ENCODE measurements at regions not wholly inside any gene's neighbourhood (a gene's known extent, or its start where the extent isn't known, plus 50 kb on each side); places are given as distances from the start of the nearest gene placed in this dataset.
"Not testable (repeated sequence)": the region's sequence is repeated elsewhere in the genome, so short reads cannot be mapped to it uniquely, and the experiment has no call there.

DNA sequence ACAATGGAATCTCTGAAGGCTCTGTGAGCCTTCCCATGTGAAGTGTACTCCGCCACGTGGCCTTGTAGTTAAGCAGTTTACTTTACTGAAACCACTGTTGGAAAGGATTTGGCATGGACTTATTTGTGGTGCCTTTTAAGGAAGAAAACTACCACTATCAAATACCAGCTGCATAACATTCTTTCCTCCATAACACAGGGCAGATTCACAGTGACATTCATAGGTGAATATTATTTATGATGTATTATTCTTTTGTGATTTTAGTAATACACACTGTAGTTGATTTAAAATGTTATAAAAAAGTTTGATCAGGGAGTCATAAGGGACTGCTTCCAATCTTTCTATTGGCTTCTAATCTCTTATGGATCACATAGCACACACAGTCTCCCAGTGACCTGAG, 192.5 kb upstream of the AGTR2 start (continued):
- TF ChIP-seq, protein P1, sequence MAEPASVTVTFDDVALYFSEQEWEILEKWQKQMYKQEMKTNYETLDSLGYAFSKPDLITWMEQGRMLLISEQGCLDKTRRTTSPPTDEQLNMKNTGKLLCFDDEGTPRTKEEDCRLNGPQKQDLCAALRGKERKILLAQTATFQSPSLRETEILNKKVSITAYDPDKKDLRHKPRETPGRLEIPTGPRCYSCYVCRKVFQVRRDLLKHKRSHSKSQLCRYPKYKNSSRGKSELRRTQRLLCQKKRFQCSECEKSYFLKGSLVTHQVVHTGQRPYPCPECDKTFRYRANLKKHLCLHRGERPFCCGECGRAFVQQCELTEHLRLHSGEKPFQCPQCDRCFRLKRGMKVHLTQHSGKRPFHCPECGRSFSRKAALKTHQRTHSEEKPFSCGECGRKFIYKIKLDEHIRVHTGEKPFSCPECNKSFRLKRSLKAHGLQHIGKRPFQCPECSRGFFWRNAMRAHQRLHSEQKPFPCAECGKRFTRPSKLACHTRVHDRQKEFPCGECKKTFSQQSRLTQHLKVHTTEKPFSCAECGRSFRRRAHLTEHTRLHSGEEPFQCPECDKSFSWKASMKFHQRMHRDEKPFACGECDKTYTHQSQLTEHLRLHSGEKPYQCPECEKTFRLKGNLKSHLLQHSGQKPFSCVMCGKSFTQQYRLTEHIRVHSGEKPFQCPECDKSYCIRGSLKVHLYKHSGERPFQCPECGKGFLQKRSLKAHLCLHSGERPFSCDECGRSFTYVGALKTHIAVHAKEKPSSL (CRISPR knock-in tag; conservative IDR thresholded peaks at IDR 0.05): no peak

DNA sequence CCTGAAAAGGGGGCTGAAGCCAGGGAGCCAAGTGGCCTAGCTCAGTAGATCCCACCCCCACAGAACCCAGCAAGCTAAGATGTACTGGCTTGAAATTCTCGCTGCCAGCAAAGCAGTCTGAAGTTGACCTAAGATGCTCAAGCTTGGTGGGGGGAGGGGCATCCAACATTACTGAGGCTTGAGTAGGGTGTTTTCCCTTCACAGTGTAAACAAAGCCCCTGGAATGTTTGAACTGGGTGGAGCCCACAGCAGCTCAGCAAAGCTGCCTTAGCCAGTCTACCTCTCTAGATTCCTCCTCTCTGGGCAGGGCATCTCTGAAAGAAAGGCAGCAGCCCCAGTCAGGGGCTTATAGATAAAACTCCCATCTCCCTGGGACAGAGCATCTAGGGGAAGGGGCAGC, 187.4 kb upstream of the AGTR2 start:
- H3K4me3 Mint-ChIP-seq; H3K4me1 Mint-ChIP-seq; POLR2A ChIA-PET; H3K27me3 Mint-ChIP-seq (ENCODE audit: low read depth); H3K36me3 Mint-ChIP-seq; H3K27ac Mint-ChIP-seq: not testable (repeated sequence)
- DNase-seq (ENCODE audit: low spot score) (peak; percentile 44), ATAC-seq (peak; percentile 89)
- peaks cover 33% of the 10 kb centered on the region for H3K9me3 Mint-ChIP-seq
- CTCF ChIA-PET: interaction anchor here (0.7 to 1.2 kb wide), 2 partner anchors 24 to 44 kb away, joined by 4 read pairs; no protein-coding TSS in a partner anchor

DNA sequence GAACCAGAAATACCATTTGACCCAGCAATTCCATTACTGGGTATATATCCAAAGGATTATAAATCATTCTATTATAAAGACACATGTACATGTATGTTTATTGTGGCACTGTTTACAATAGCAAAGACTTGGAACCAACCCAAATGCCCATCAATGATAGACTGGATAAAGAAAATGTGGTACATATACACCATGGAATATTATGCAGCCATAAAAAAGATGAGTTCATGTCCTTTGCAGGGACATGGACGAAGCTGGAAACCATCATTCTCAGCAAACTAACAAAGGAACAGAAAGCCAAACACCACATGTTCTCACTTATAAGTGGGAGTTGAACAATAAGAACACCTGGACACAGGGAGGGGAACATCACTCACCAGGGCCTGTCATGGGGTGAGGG, 183.1 kb upstream of the AGTR2 start:
- CTCF ChIA-PET; DNase-seq (ENCODE audit: low spot score); POLR2A ChIA-PET; ATAC-seq; H3K4me3 Mint-ChIP-seq; H3K36me3 Mint-ChIP-seq; H3K27ac Mint-ChIP-seq: not testable (repeated sequence)
- Mint-ChIP-seq H3K9me3 (peaks cover 28% of the 10 kb centered on the region), H3K4me1 (peaks cover 13% of the 10 kb centered on the region), H3K27me3 (ENCODE audit: low read depth) (peaks cover 13% of the 10 kb centered on the region)

GRCh38 chrX:115988825-115989224, 181.7 kb upstream of the AGTR2 start:
- no peak for TF ChIP-seq ZNF396 (CRISPR knock-in tag; IDR thresholded peaks at IDR 0.05; ENCODE audit: borderline replicate concordance)
- TF ChIP-seq, protein P1 (CRISPR knock-in tag; conservative IDR thresholded peaks at IDR 0.05): no peak
- TF ChIP-seq, protein P2, sequence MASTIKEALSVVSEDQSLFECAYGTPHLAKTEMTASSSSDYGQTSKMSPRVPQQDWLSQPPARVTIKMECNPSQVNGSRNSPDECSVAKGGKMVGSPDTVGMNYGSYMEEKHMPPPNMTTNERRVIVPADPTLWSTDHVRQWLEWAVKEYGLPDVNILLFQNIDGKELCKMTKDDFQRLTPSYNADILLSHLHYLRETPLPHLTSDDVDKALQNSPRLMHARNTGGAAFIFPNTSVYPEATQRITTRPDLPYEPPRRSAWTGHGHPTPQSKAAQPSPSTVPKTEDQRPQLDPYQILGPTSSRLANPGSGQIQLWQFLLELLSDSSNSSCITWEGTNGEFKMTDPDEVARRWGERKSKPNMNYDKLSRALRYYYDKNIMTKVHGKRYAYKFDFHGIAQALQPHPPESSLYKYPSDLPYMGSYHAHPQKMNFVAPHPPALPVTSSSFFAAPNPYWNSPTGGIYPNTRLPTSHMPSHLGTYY (CRISPR knock-in tag; IDR thresholded peaks at IDR 0.05): no peak
- TF ChIP-seq STAT6 (CRISPR knock-in tag; conservative IDR thresholded peaks at IDR 0.05; ENCODE audit: low read depth): no peak
- no peak for TF ChIP-seq NFE2L1 (CRISPR knock-in tag; IDR thresholded peaks at IDR 0.05)
- ATAC-seq: no peak
- POLR2A ChIA-PET: no interaction called here
- Mint-ChIP-seq H3K4me3 (no peak overlapping the region), H3K27me3 (ENCODE audit: low read depth) (peaks cover 16% of the 10 kb centered on the region), H3K9me3 (peaks cover 25% of the 10 kb centered on the region), H3K36me3 (no peaks in the 10 kb centered on the region), H3K27ac (no peak overlapping the region), H3K4me1 (peaks cover 13% of the 10 kb centered on the region)
- CTCF ChIA-PET: interaction anchor here (0.6 to 1.3 kb wide), 8 partner anchors 11 to 210 kb away, joined by 3 to 8 read pairs (median 3); no protein-coding TSS in a partner anchor
- no peak for DNase-seq (ENCODE audit: low spot score)

DNA sequence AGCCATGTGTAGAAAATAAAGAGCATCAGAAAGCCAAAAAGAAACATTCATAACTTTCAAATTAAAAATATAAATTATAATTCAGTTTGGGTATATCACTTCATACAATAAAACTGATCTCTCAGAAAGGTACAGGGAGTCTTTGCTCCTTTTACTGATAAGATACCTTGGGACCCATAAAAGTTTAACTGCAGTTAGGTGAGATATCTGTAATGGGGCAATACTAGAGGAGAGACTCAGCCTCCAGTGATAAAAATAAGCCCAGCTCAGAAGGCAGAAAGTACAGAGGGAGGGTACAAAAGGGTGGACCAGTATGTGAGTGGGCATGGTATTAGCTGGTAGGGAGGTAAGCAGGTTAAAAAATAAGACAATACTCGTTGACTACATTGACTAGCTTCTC, 180.9 kb upstream of the AGTR2 start:
- H3K27me3 Mint-ChIP-seq (ENCODE audit: low read depth): peaks cover 16% of the 10 kb centered on the region
- ChIA-PET CTCF (interaction anchor here (1.0 to 1.3 kb wide), 5 partner anchors 11 to 209 kb away, joined by 3 to 8 read pairs (median 3); no protein-coding TSS in a partner anchor), POLR2A (no interaction called here)
- no peaks in the 10 kb centered on the region for H3K36me3 Mint-ChIP-seq
- ATAC-seq (no peak), DNase-seq (ENCODE audit: low spot score) (no peak)
- no peak overlapping the region for H3K4me3 Mint-ChIP-seq
- no peak overlapping the region for H3K27ac Mint-ChIP-seq
- H3K9me3 Mint-ChIP-seq: peaks cover 18% of the 10 kb centered on the region
- peaks cover 13% of the 10 kb centered on the region for H3K4me1 Mint-ChIP-seq
- TF ChIP-seq, protein P3, sequence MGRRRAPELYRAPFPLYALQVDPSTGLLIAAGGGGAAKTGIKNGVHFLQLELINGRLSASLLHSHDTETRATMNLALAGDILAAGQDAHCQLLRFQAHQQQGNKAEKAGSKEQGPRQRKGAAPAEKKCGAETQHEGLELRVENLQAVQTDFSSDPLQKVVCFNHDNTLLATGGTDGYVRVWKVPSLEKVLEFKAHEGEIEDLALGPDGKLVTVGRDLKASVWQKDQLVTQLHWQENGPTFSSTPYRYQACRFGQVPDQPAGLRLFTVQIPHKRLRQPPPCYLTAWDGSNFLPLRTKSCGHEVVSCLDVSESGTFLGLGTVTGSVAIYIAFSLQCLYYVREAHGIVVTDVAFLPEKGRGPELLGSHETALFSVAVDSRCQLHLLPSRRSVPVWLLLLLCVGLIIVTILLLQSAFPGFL (CRISPR knock-in tag; IDR thresholded peaks at IDR 0.05; ENCODE audit: borderline replicate concordance): no peak
- TF ChIP-seq ZSCAN18 (CRISPR knock-in tag; IDR thresholded peaks at IDR 0.05): no peak
- TF ChIP-seq, protein P4, sequence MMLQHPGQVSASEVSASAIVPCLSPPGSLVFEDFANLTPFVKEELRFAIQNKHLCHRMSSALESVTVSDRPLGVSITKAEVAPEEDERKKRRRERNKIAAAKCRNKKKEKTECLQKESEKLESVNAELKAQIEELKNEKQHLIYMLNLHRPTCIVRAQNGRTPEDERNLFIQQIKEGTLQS (CRISPR knock-in tag; conservative IDR thresholded peaks at IDR 0.05): no peak
- TF ChIP-seq, protein P5, sequence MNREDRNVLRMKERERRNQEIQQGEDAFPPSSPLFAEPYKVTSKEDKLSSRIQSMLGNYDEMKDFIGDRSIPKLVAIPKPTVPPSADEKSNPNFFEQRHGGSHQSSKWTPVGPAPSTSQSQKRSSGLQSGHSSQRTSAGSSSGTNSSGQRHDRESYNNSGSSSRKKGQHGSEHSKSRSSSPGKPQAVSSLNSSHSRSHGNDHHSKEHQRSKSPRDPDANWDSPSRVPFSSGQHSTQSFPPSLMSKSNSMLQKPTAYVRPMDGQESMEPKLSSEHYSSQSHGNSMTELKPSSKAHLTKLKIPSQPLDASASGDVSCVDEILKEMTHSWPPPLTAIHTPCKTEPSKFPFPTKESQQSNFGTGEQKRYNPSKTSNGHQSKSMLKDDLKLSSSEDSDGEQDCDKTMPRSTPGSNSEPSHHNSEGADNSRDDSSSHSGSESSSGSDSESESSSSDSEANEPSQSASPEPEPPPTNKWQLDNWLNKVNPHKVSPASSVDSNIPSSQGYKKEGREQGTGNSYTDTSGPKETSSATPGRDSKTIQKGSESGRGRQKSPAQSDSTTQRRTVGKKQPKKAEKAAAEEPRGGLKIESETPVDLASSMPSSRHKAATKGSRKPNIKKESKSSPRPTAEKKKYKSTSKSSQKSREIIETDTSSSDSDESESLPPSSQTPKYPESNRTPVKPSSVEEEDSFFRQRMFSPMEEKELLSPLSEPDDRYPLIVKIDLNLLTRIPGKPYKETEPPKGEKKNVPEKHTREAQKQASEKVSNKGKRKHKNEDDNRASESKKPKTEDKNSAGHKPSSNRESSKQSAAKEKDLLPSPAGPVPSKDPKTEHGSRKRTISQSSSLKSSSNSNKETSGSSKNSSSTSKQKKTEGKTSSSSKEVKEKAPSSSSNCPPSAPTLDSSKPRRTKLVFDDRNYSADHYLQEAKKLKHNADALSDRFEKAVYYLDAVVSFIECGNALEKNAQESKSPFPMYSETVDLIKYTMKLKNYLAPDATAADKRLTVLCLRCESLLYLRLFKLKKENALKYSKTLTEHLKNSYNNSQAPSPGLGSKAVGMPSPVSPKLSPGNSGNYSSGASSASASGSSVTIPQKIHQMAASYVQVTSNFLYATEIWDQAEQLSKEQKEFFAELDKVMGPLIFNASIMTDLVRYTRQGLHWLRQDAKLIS (CRISPR knock-in tag; IDR thresholded peaks at IDR 0.05; ENCODE audit: borderline replicate concordance): no peak

Data from WTC11 (cell line).